GM12878 (cell line): ENCODE measurements at regions not wholly inside any gene's neighbourhood (a gene's known extent, or its start where the extent isn't known, plus 50 kb on each side); places are given as distances from the start of the nearest gene placed in this dataset.

Experiments
- ATAC-seq: fragments of 200-7000 bp; cut with Tn5 transposase; 3 replicates; pipeline ENCODE4 v1.9.1; 2020; ENCODE audit warnings: mild to moderate bottlenecking, moderate library complexity
- BruUV-seq: library from RNA; stranded (reverse); fragments of 400-500 nt; replicated peaks from 2 replicates; lab custom pipeline; 2021; lab: Mats Ljungman, UMichigan
- CTCF ChIA-PET: fragments of 300-600 bp; sonication (Branson Sonifier 250); formaldehyde crosslinking; extraction: SDS; loops from one replicate; lab custom pipeline; 2021; ENCODE audit warnings: inconsistent platforms; lab: Yijun Ruan, JAX
- POLR2A ChIA-PET: fragments of 350-600 bp; formaldehyde crosslinking; extraction: SDS; loops from one replicate; lab custom pipeline; 2021; ENCODE audit warnings: inconsistent platforms; lab: Charles Lee
- RAD21 ChIA-PET: fragments of 300-600 bp; sonication (Branson Sonifier 250); formaldehyde crosslinking; loops from one replicate; lab custom pipeline; 2023; ENCODE audit warnings: antibody characterized with exemption; ENCODE audit not compliant: unreplicated experiment; lab: Charles Lee
- SMC1A ChIA-PET: fragments of 300-600 bp; sonication (Branson Sonifier 250); formaldehyde crosslinking; loops from one replicate; lab custom pipeline; 2023; ENCODE audit not compliant: unreplicated experiment, uncharacterized antibody; lab: Charles Lee
- DNase-seq: peaks from one replicate; pipeline ENCODE4 v3.0.0-alpha.2; 2011; ENCODE audit warnings: low read depth, low spot score
- FAIRE-seq: peaks from 3 replicates; lab custom pipeline; 2011; peaks lifted over from hg19 to GRCh38; lab: Jason Lieb, UNC
- H2AFZ ChIP-seq: 2 replicates; pipeline ENCODE4 v1.6.0; 2011; ENCODE audit warnings: low read depth, low read length, control low read depth; ENCODE audit not compliant: control insufficient read depth
- H3K27ac ChIP-seq: 2 replicates; pipeline ENCODE4 v1.5.1; 2011; ENCODE audit warnings: control low read depth; ENCODE audit not compliant: control insufficient read depth, insufficient read depth
- H3K27me3 ChIP-seq, 2 experiments: replicated peaks in 1 of 2; 2 replicates each; pipeline versions ENCODE4 v1.6.0 to v1.6.1; 2011; ENCODE audit warnings: low read length in 1 of 2; ENCODE audit not compliant: control insufficient read depth in 2 of 2, insufficient read depth in 2 of 2
- H3K36me3 ChIP-seq, 2 experiments: 2 replicates each; pipeline ENCODE4 v1.5.1; 2011; ENCODE audit warnings: low read length in 1 of 2; ENCODE audit not compliant: control insufficient read depth in 2 of 2, insufficient read depth in 2 of 2
- H3K4me1 ChIP-seq: 2 replicates; pipeline ENCODE4 v1.6.1; 2011; ENCODE audit warnings: mild to moderate bottlenecking, low read length, moderate library complexity, mixed read lengths; ENCODE audit not compliant: control insufficient read depth, insufficient read depth
- H3K4me2 ChIP-seq: 2 replicates; pipeline ENCODE4 v1.6.0; 2011; ENCODE audit warnings: control low read depth; ENCODE audit not compliant: control insufficient read depth, insufficient read depth
- H3K4me3 ChIP-seq: fragments of 200-600 bp; sonication (generic); 2 replicates; pipeline ENCODE4 v1.5.1; 2016
- H3K79me2 ChIP-seq: 2 replicates; pipeline ENCODE4 v1.6.0; 2011; ENCODE audit warnings: low read length; ENCODE audit not compliant: control insufficient read depth, insufficient read depth
- H3K9ac ChIP-seq: 2 replicates; pipeline ENCODE4 v1.8.0; 2011; ENCODE audit warnings: low read length, control low read depth, mixed read lengths; ENCODE audit not compliant: control insufficient read depth, insufficient read depth
- H3K9me3 ChIP-seq: replicated peaks from 3 replicates; pipeline ENCODE4 v1.5.1; 2011; ENCODE audit warnings: mild to moderate bottlenecking, low read length; ENCODE audit not compliant: control insufficient read depth, insufficient read depth
- H4K20me1 ChIP-seq: 2 replicates; pipeline ENCODE4 v1.6.0; 2011; ENCODE audit not compliant: control insufficient read depth, insufficient read depth
- CBFB ChIP-seq: IDR thresholded peaks from 2 replicates; pipeline ENCODE4 v1.6.1; 2016; ENCODE audit warnings: antibody characterized with exemption, low read depth
- CHD2 ChIP-seq: IDR thresholded peaks from 2 replicates; pipeline ENCODE4 v1.6.1; 2011; ENCODE audit warnings: low read depth, low read length, improper control_type of control experiment, borderline replicate concordance
- DPF2 ChIP-seq: fragments of 450-650 bp; IDR thresholded peaks from 2 replicates; pipeline ENCODE4 v1.6.1; 2017; ENCODE audit warnings: mild to moderate bottlenecking
- FOXM1 ChIP-seq: IDR thresholded peaks from 2 replicates; pipeline ENCODE4 v1.6.1; 2012; ENCODE audit warnings: low read depth, mild to moderate bottlenecking, inconsistent platforms, low read length, moderate library complexity
- IRF4 ChIP-seq: IDR thresholded peaks from 2 replicates; pipeline ENCODE4 v1.6.1; 2011; ENCODE audit warnings: low read depth, low read length
- JUND ChIP-seq: IDR thresholded peaks from 2 replicates; pipeline ENCODE4 v1.6.1; 2012; ENCODE audit warnings: low read depth, mild to moderate bottlenecking, low read length, improper control_type of control experiment, moderate library complexity
- KAT2A ChIP-seq: conservative IDR thresholded peaks from 2 replicates; pipeline ENCODE4 v1.6.1; 2011; ENCODE audit warnings: low read depth, low read length; ENCODE audit not compliant: control insufficient read depth
- RAD51 ChIP-seq: fragments of 450-650 bp; IDR thresholded peaks from 2 replicates; pipeline ENCODE4 v1.6.1; 2016; ENCODE audit warnings: moderate library complexity, mild to moderate bottlenecking, inconsistent platforms
- SMAD1 ChIP-seq: fragments of 450-650 bp; IDR thresholded peaks from 2 replicates; pipeline ENCODE4 v1.6.1; 2018; ENCODE audit warnings: mild to moderate bottlenecking, low read depth; ENCODE audit not compliant: partially characterized antibody
- SRF ChIP-seq, 2 experiments: IDR thresholded peaks; 2 replicates each; pipeline ENCODE4 v1.6.1; 2011; ENCODE audit warnings: low read depth in 2 of 2, low read length in 2 of 2, mild to moderate bottlenecking in 1 of 2, moderate library complexity in 1 of 2
- ZBED1 ChIP-seq: IDR thresholded peaks from 2 replicates; pipeline ENCODE4 v1.6.1; 2016; ENCODE audit warnings: borderline replicate concordance
- ZNF592 ChIP-seq: fragments of 450-650 bp; IDR thresholded peaks from 2 replicates; pipeline ENCODE4 v1.6.1; 2017; ENCODE audit warnings: mild to moderate bottlenecking, moderate library complexity
- ZNF622 ChIP-seq: fragments of 450-650 bp; IDR thresholded peaks from 2 replicates; pipeline ENCODE4 v1.6.1; 2017; ENCODE audit warnings: mild to moderate bottlenecking, inconsistent platforms
- WGBS: methylation state at CpG from one replicate; pipeline ENCODE4 v1.1.6; 2016; ENCODE audit warnings: low lambda C conversion rate; ENCODE audit not compliant: insufficient replicate concordance, insufficient coverage; ENCODE audit errors: missing lambda C conversion rate; 5-methylcytosine and 5-hydroxymethylcytosine counted together
- in situ Hi-C: fragments of 300-500 bp; cut with MboI; formaldehyde crosslinking; loops from 9 replicates; pipeline ENCODE4 v1.14.3; 2018; ENCODE audit warnings: mixed read lengths
- intact Hi-C: fragments of 100-400 bp; cut with micrococcal nuclease; formaldehyde crosslinking; loops from one replicate; pipeline ENCODE4 v1.14.2; 2022; ENCODE audit not compliant: unreplicated experiment

- no peak for FAIRE-seq
- no peak overlapping the region for H3K4me2 ChIP-seq
Measured at GRCh38 chr2:152924722-152925121, 206.3 kb downstream of the ARL6IP6 start.

More at GRCh38 chr2:152924722-152925121, 206.3 kb downstream of the ARL6IP6 start:
- Histone ChIP-seq H2AFZ (no peak overlapping the region), H4K20me1 (no peaks in the 10 kb centered on the region), H3K36me3 (no peaks in the 10 kb centered on the region), H3K79me2 (no peaks in the 10 kb centered on the region), H3K9ac (no peak overlapping the region), H3K4me1 (no peaks in the 10 kb centered on the region)
- intact Hi-C loops, result loop anchor here (10.0 kb wide), 1 partner anchor 1450 kb away; no protein-coding TSS in a partner anchor
- SMC1A ChIA-PET, result no interaction called here
- DNase-seq, result no peak
- no peak for ATAC-seq
- RAD21 ChIA-PET, result no interaction called here
- TF ChIP-seq FOXM1, result no peak
- TF ChIP-seq JUND, result no peak
- no peak for TF ChIP-seq ZNF592
- no peak for TF ChIP-seq CBFB
- TF ChIP-seq RAD51, result no peak
- no peak for TF ChIP-seq CHD2
- TF ChIP-seq ZNF622, result no peak
- no peak for TF ChIP-seq IRF4
- no peak for TF ChIP-seq SRF (IDR thresholded peaks at IDR 0.05; ENCODE audit: low read depth in 2 of 2, low read length in 2 of 2)
- no peak for TF ChIP-seq SMAD1
- no peak for TF ChIP-seq DPF2
- no peak for TF ChIP-seq ZBED1
- TF ChIP-seq KAT2A, result no peak
- TF ChIP-seq, all 136 proteins: peak for 0
- Histone ChIP-seq H3K27me3 (no peaks in the 10 kb centered on the region), H3K4me3 (no peak overlapping the region), H3K27ac (no peak overlapping the region), H3K9me3 (no peaks in the 10 kb centered on the region)
- WGBS, result 15% methylated on average over 3 of the region's 3 CpGs
- BruUV-seq, result no TSS peak
- ChIA-PET POLR2A (no interaction called here), CTCF (no interaction called here)
- in situ Hi-C loops, result loop anchor here (5.0 kb wide), 1 partner anchor 598 kb away; no protein-coding TSS in a partner anchor
